Vagina (tissue), 2 donors: ENCODE measurements at regions not wholly inside any gene's neighbourhood (a gene's known extent, or its start where the extent isn't known, plus 50 kb on each side); places are given as distances from the start of the nearest gene placed in this dataset.

Experiments
- CTCF ChIP-seq, 3 experiments: fragments of 450-650 bp in 2 of 3; fragments of 200-600 bp in 1 of 3; sonication (generic) in 1 of 3; IDR thresholded peaks; one replicate each; pipeline ENCODE4 v1.5.1; 2017 to 2019; ENCODE audit warnings: antibody characterized with exemption in 3 of 3, mild to moderate bottlenecking in 2 of 3, moderate library complexity in 2 of 3
- POLR2AphosphoS5 ChIP-seq, 2 donors: sonication (generic); formaldehyde crosslinking; IDR thresholded peaks; one replicate each; pipeline ENCODE4 v1.9.0; 2017; ENCODE audit warnings: antibody characterized with exemption in 2 of 2, mild to moderate bottlenecking in 2 of 2, low read depth in 1 of 2; ENCODE audit not compliant: insufficient read depth in 1 of 2

GRCh38 chr20:60497298-60498035 is 539.2 kb downstream of the CDH26 start:
- no peak for TF ChIP-seq POLR2AphosphoS5 (IDR thresholded peaks at IDR 0.05; ENCODE audit: insufficient read depth in 1 of 2, low read depth in 1 of 2)
- no peak for TF ChIP-seq CTCF (IDR thresholded peaks at IDR 0.05)
